ENCODE measurements at regions not wholly inside any gene's neighbourhood (a gene's known extent, or its start where the extent isn't known, plus 50 kb on each side); places are given as distances from the start of the nearest gene placed in this dataset.
"Not testable (repeated sequence)": the region's sequence is repeated elsewhere in the genome, so short reads cannot be mapped to it uniquely, and the experiment has no call there.

- Mint-ChIP-seq H3K27ac (no peak overlapping the region), H3K27me3 (no peaks in the 10 kb centered on the region), H3K9me3 (peaks cover 4% of the 10 kb centered on the region), H3K4me3 (no peak overlapping the region), H3K36me3 (ENCODE audit: low read depth) (no peaks in the 10 kb centered on the region), H3K4me1 (no peaks in the 10 kb centered on the region)
- CTCF ChIA-PET = no interaction called here
- POLR2A ChIA-PET = no interaction called here
- no peak for DNase-seq
Observed at GRCh38 chr6:170057034-170057734, 233.7 kb downstream of the DLL1 start.

GRCh38 chr6:170056278-170056711 lies 234.6 kb downstream of the DLL1 start:
- Mint-ChIP-seq H3K4me1 (no peaks in the 10 kb centered on the region), H3K36me3 (ENCODE audit: low read depth) (no peaks in the 10 kb centered on the region), H3K9me3 (peaks cover 4% of the 10 kb centered on the region), H3K27me3 (no peaks in the 10 kb centered on the region), H3K27ac (no peak overlapping the region), H3K4me3 (no peak overlapping the region)
- POLR2A ChIA-PET = no interaction called here
- DNase-seq = no peak
- CTCF ChIA-PET = no interaction called here

- H3K27me3 Mint-ChIP-seq; CTCF ChIA-PET; H3K9me3 Mint-ChIP-seq; H3K4me1 Mint-ChIP-seq; H3K36me3 Mint-ChIP-seq (ENCODE audit: low read depth); DNase-seq; H3K4me3 Mint-ChIP-seq; POLR2A ChIA-PET; H3K27ac Mint-ChIP-seq: not testable (repeated sequence)
Observed at GRCh38 chr6:170055797-170056196, 235.1 kb downstream of the DLL1 start.

- no peaks in the 10 kb centered on the region for H3K4me1 Mint-ChIP-seq
- no peak overlapping the region for H3K4me3 Mint-ChIP-seq
- H3K27me3 Mint-ChIP-seq = no peaks in the 10 kb centered on the region
- no peak for DNase-seq
- no peaks in the 10 kb centered on the region for H3K36me3 Mint-ChIP-seq (ENCODE audit: low read depth)
- peaks cover 4% of the 10 kb centered on the region for H3K9me3 Mint-ChIP-seq
- ChIA-PET CTCF (no interaction called here), POLR2A (no interaction called here)
- no peak overlapping the region for H3K27ac Mint-ChIP-seq
Observed at GRCh38 chr6:170053966-170054661, 236.8 kb downstream of the DLL1 start.

GRCh38 chr6:170052991-170053821 lies 237.7 kb downstream of the DLL1 start:
- Mint-ChIP-seq H3K36me3 (ENCODE audit: low read depth) (no peaks in the 10 kb centered on the region), H3K4me3 (no peak overlapping the region), H3K27ac (no peak overlapping the region), H3K27me3 (no peaks in the 10 kb centered on the region), H3K4me1 (no peaks in the 10 kb centered on the region), H3K9me3 (peaks cover 4% of the 10 kb centered on the region)
- DNase-seq = no peak
- ChIA-PET CTCF (no interaction called here), POLR2A (no interaction called here)

- H3K9me3 Mint-ChIP-seq = peaks cover 4% of the 10 kb centered on the region
- ChIA-PET POLR2A (no interaction called here), CTCF (no interaction called here)
- no peaks in the 10 kb centered on the region for H3K27me3 Mint-ChIP-seq
- H3K4me3 Mint-ChIP-seq = no peak overlapping the region
- no peaks in the 10 kb centered on the region for H3K36me3 Mint-ChIP-seq (ENCODE audit: low read depth)
- H3K4me1 Mint-ChIP-seq = no peaks in the 10 kb centered on the region
- no peak overlapping the region for H3K27ac Mint-ChIP-seq
- no peak for DNase-seq
Observed at GRCh38 chr6:170051229-170052172, 239.4 kb downstream of the DLL1 start.

GRCh38 chr6:170050591-170051041 lies 240.3 kb downstream of the DLL1 start:
- no peaks in the 10 kb centered on the region for H3K4me1 Mint-ChIP-seq
- CTCF ChIA-PET = no interaction called here
- POLR2A ChIA-PET = no interaction called here
- no peak overlapping the region for H3K27ac Mint-ChIP-seq
- H3K36me3 Mint-ChIP-seq (ENCODE audit: low read depth) = no peaks in the 10 kb centered on the region
- no peak for DNase-seq
- H3K9me3 Mint-ChIP-seq = peaks cover 4% of the 10 kb centered on the region
- no peaks in the 10 kb centered on the region for H3K27me3 Mint-ChIP-seq
- H3K4me3 Mint-ChIP-seq = no peak overlapping the region

GRCh38 chr6:170049641-170050561 lies 241.0 kb downstream of the DLL1 start:
- POLR2A ChIA-PET = no interaction called here
- DNase-seq = no peak
- Mint-ChIP-seq H3K9me3 (peaks cover 4% of the 10 kb centered on the region), H3K36me3 (ENCODE audit: low read depth) (no peaks in the 10 kb centered on the region), H3K4me3 (no peak overlapping the region), H3K27me3 (no peaks in the 10 kb centered on the region), H3K27ac (no peak overlapping the region), H3K4me1 (no peaks in the 10 kb centered on the region)
- CTCF ChIA-PET = no interaction called here

GRCh38 chr6:170048615-170049256 lies 242.1 kb downstream of the DLL1 start:
- Mint-ChIP-seq H3K27me3 (no peaks in the 10 kb centered on the region), H3K27ac (no peak overlapping the region), H3K4me1 (no peaks in the 10 kb centered on the region), H3K4me3 (no peak overlapping the region), H3K36me3 (ENCODE audit: low read depth) (no peaks in the 10 kb centered on the region), H3K9me3 (peaks cover 4% of the 10 kb centered on the region)
- POLR2A ChIA-PET = no interaction called here
- CTCF ChIA-PET = no interaction called here
- DNase-seq = no peak

- no peaks in the 10 kb centered on the region for H3K4me1 Mint-ChIP-seq
Observed at GRCh38 chr6:170047823-170048222, 243.1 kb downstream of the DLL1 start.

GRCh38 chr6:170046791-170047626 lies 243.9 kb downstream of the DLL1 start:
- POLR2A ChIA-PET = no interaction called here
- Mint-ChIP-seq H3K36me3 (ENCODE audit: low read depth) (no peaks in the 10 kb centered on the region), H3K4me1 (no peaks in the 10 kb centered on the region), H3K27ac (no peak overlapping the region), H3K9me3 (peaks cover 3% of the 10 kb centered on the region), H3K4me3 (no peak overlapping the region), H3K27me3 (no peaks in the 10 kb centered on the region)
- CTCF ChIA-PET = no interaction called here
- no peak for DNase-seq

More at GRCh38 chr6:170047823-170048222, 243.1 kb downstream of the DLL1 start:
- Mint-ChIP-seq H3K36me3 (ENCODE audit: low read depth) (no peaks in the 10 kb centered on the region), H3K27me3 (no peaks in the 10 kb centered on the region), H3K27ac (no peak overlapping the region), H3K9me3 (peaks cover under 1% of the 10 kb centered on the region), H3K4me3 (no peak overlapping the region)
- ChIA-PET POLR2A (no interaction called here), CTCF (no interaction called here)
- DNase-seq = no peak

Measured in activated CD4-positive, alpha-beta T cell treated with anti-CD3 and anti-CD28 coated beads, Interleukin-2, amount 10 ng/mL, durations not matched to agents 7 days and 5 days (primary cell).